ENCODE measurements at regions not wholly inside any gene's neighbourhood (a gene's known extent, or its start where the extent isn't known, plus 50 kb on each side); places are given as distances from the start of the nearest gene placed in this dataset.

DNA sequence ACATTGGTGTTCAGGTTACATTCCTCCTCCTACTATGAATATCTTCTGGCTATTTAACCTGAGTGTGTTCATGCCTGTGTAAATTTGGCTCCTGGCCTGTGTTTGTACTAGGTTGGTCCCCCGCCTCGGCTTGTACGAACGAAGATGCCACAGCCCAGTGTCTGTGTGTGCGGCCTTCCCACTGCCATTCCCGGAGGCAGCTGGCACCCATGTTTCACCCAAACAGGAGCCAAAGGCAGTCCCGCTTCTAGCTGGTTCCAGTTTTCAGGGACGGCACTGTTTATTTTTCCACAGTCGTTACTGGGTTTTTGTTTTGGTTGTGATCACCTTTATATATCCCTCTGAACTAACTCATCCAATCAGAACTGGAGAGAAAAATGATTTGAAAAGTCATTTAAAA, 102.5 kb upstream of the ZNF536 start:
- DNase-seq (ENCODE audit: extremely low read depth, low read depth) = no peak
- TF ChIP-seq, protein P1, sequence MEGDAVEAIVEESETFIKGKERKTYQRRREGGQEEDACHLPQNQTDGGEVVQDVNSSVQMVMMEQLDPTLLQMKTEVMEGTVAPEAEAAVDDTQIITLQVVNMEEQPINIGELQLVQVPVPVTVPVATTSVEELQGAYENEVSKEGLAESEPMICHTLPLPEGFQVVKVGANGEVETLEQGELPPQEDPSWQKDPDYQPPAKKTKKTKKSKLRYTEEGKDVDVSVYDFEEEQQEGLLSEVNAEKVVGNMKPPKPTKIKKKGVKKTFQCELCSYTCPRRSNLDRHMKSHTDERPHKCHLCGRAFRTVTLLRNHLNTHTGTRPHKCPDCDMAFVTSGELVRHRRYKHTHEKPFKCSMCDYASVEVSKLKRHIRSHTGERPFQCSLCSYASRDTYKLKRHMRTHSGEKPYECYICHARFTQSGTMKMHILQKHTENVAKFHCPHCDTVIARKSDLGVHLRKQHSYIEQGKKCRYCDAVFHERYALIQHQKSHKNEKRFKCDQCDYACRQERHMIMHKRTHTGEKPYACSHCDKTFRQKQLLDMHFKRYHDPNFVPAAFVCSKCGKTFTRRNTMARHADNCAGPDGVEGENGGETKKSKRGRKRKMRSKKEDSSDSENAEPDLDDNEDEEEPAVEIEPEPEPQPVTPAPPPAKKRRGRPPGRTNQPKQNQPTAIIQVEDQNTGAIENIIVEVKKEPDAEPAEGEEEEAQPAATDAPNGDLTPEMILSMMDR (IDR thresholded peaks at IDR 0.05; ENCODE audit: low read depth, low read length) = no peak

DNA sequence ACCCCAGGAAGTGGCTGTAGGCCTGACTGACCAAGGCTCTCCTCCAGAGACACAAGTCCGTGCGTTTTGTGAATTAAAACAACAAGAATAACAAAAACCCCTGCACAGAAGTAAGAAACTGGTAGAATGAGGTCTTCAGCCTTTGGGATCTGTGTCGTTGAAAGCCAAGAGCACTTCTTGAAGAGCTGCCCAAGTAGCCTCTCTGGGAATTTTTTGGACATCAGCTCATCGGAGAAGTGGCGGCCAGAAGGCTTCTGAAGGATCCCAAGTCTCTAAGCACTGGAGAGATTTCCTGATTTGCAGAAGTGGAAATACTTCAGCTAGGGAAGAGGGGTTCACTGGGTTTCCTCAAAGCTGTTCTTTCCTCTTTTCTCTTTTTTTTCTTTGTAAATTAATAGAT, 100.4 kb upstream of the ZNF536 start:
- no peak for DNase-seq (ENCODE audit: extremely low read depth, low read depth)
- TF ChIP-seq, protein P1 (IDR thresholded peaks at IDR 0.05; ENCODE audit: low read depth, low read length) = no peak

DNA sequence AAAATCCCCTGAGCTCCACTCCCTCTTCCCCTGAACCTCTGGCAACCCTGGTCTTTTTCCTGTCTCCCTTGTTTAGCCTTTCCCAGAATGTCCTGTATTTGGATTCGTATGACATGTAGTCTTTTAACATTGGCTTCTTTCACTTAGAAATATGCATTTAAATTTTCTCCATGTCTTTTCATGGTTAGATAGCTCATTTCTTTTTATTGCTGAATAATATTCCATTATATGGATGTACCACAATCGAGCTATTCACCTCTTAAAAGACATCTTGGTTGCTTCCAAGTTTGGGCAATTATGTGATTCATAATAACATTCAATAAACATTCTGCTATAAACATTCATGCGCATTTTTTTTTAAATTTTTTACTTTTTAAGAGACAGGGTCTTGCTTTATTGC, 99.6 kb upstream of the ZNF536 start:
- TF ChIP-seq, protein P1 (IDR thresholded peaks at IDR 0.05; ENCODE audit: low read depth, low read length) = no peak
- DNase-seq (ENCODE audit: extremely low read depth, low read depth) = no peak

DNA sequence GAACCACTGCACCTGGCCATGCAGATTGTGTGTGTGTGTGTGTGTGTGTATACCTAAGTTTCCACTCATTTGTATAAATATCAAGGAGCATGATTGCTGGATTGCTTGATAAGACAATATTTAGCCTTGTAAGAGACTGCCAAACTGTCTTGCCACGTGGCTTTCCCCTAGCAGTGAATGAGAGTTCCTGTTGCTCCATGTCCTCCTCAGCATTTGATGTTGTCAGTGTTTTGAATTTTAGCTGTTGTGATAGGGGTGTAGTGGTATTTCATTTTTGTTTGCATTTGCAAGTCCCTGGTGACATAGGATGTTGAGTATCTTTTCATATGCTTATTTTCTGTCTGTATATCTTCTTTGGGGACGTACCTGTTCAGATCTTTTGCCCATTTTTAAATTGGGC, 99.0 kb upstream of the ZNF536 start:
- TF ChIP-seq, protein P1 (IDR thresholded peaks at IDR 0.05; ENCODE audit: low read depth, low read length) = no peak
- no peak for DNase-seq (ENCODE audit: extremely low read depth, low read depth)

DNA sequence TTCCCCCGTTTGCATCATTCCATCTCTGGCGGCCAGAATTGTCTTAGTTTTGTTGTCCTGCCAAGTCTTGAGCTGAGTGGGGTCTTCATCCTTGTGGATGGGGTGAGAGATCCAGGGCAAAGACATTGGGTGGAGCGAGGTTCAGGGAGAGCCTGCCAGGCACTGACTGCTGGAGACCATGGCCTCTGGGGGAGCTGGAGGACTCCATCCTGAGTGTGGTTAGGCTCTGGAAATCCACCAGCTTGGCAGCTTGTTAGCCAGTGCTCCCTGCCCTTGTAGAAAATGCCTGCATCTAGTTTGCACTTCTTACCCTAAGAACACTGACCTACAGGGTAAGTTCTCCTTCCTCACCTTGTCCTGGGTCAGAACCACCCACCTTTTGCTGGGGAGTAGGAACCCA, 97.2 kb upstream of the ZNF536 start:
- TF ChIP-seq, protein P1 (IDR thresholded peaks at IDR 0.05; ENCODE audit: low read depth, low read length) = no peak

DNA sequence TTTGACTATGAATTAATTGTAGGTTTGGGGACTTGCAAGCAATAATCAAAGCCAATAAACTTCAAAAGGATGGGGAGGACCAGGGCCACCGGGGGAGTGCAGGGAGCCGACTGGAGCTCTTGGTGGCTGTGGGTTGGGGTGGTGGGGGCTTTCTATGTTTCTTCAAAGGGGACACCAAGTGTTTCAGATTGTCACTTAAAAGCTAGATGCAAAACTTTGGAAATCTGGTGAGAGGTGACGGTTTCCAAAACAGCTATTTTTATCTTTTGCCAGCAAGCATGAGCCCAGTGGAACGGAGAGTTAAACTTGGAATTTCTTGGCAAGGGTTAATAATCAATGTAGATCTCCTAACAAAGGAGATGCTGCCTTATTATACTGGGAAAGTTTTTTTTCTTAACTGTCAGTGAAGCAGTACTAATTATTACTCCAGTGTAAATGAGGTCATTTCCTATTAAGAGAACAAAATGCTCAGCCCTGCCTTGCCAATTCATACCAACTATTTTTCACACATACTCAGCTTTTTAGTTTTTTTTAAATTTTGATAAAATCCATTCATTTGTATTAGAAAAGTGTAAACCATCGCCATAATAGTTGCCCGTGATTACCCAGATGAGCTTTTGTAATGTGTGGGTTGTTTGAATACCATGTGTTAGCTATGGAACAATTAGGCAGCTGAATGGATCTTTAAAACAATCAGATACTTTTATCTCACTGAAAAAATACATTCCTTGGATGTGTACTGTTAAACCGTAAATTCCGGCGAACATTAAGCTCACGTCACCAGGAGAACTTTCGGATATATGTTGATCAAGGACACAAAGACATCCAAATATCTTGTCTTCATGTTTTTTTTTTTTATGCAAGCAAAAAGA, 95.9 kb upstream of the ZNF536 start:
- TF ChIP-seq, protein P1 (IDR thresholded peaks at IDR 0.05; ENCODE audit: low read depth, low read length) = no peak
- no peak for DNase-seq (ENCODE audit: extremely low read depth, low read depth)

More for the DNA sequence above, 97.2 kb upstream of the ZNF536 start:
- DNase-seq (ENCODE audit: extremely low read depth, low read depth) = no peak

DNA sequence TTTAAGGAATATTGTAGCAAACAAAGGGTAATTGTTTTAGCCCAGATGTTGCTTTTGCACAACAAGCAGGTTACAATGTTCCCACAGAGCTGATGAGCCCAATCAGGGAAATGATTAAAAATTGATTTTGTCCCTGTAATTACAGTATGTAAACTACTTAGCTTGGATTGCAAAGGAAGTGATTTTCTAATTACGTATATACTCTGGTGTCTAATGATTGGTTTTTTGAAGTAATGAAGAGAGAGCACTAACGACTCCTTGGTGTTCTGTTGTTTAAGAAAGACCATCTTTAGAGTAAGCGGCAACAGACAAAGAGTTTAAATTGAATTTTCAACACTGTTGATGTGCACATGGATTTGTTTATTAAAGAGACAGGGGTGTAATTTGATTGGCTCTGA, 95.3 kb upstream of the ZNF536 start:
- TF ChIP-seq, protein P1 (IDR thresholded peaks at IDR 0.05; ENCODE audit: low read depth, low read length) = no peak
- no peak for DNase-seq (ENCODE audit: extremely low read depth, low read depth)

Data from AG09319 (cell line).